Tibial artery (tissue), 4 donors: ENCODE measurements at regions not wholly inside any gene's neighbourhood (a gene's known extent, or its start where the extent isn't known, plus 50 kb on each side); places are given as distances from the start of the nearest gene placed in this dataset.
A peak's percentile ranks its signal among the peaks of the same experiment; 100 is the strongest.

Experiments
- DNase-seq, 2 donors: peaks; one replicate each; pipeline ENCODE4 v3.0.0-alpha.2; 2019
- H3K27ac ChIP-seq, 2 donors: fragments of 200-600 bp; sonication (generic) in 1 of 2; 1 replicate in 1 of 2; 2 replicates in 1 of 2; pipeline ENCODE4 v1.5.1; 2018 to 2019; ENCODE audit warnings: mild to moderate bottlenecking in 1 of 2
- H3K27me3 ChIP-seq, 2 donors: fragments of 200-600 bp; sonication (generic) in 1 of 2; one replicate each; pipeline versions ENCODE4 v1.5.1 to v1.6.0; 2016 to 2019
- H3K36me3 ChIP-seq, 3 donors: fragments of 200-600 bp; sonication (generic) in 2 of 3; one replicate each; pipeline ENCODE4 v1.5.1; 2016 to 2019; ENCODE audit warnings: mild to moderate bottlenecking in 2 of 3
- H3K4me1 ChIP-seq, 4 donors: fragments of 200-600 bp; sonication (generic) in 2 of 4; 1 replicate in 3 of 4; 2 replicates in 1 of 4; pipeline ENCODE4 v1.5.1; 2016 to 2019
- H3K4me3 ChIP-seq, 2 donors: fragments of 200-600 bp; sonication (generic) in 1 of 2; 1 replicate in 1 of 2; 2 replicates in 1 of 2; pipeline ENCODE4 v1.5.1; 2018 to 2019; ENCODE audit warnings: mild to moderate bottlenecking in 2 of 2
- H3K9me3 ChIP-seq, 3 donors: fragments of 200-600 bp; sonication (generic) in 1 of 3; one replicate each; pipeline ENCODE4 v1.5.1; 2016 to 2019
- CTCF ChIP-seq, 2 experiments: fragments of 200-600 bp in 1 of 2; fragments of 450-650 bp in 1 of 2; IDR thresholded peaks; one replicate each; pipeline ENCODE4 v1.5.1; 2017 to 2019; ENCODE audit warnings: antibody characterized with exemption in 2 of 2, mild to moderate bottlenecking in 1 of 2, moderate library complexity in 1 of 2
- intact Hi-C: fragments of 100-400 bp; cut with DNase I; formaldehyde crosslinking; loops from one replicate; pipeline ENCODE4 v1.15.0; 2023; ENCODE audit warnings: low total_unique reads

GRCh38 chr22:48894804-48895250 is 932.8 kb downstream of the BRD1 start:
- no peak for DNase-seq
- intact Hi-C loops: no loop called here
- Histone ChIP-seq H3K9me3 (peaks cover 0 to 4% (median 0%) of the 10 kb centered on the region in 3 donors), H3K4me1 (no peaks in the 10 kb centered on the region), H3K27ac (no peak overlapping the region), H3K27me3 (peaks cover 0 to 22% of the 10 kb centered on the region in 2 donors), H3K4me3 (no peak overlapping the region), H3K36me3 (no peaks in the 10 kb centered on the region)
- no peak for TF ChIP-seq CTCF (IDR thresholded peaks at IDR 0.05)

DNA sequence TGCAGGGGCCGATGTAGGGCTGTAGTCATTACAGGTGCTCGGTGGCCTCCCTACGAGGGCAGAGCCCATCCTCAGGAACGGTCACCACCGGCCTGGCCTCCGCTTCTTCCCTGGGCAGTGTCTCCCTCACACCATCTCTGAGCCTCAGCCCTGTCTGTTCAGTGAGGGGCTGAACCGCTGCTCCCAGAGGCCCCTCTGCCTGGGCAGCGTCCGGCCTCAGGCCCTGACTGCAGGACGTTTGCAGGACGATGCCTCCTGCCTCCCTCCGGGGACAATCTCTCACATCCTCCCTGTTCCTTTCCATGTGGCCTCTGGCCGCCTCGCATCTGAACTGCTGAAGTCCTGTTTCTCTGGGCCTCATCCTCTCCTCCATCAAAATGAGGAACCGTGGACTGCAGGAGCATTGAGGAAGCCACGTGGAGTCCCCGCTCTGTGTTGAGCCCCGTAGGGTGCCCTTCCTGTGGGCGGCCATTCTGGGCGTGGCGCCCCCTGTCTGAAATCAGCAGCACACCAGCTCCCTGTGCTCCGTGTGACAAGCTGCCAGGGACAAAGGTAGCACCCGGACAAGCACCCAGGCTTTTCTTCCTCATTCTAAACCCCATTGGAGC is 933.5 kb downstream of the BRD1 start:
- H3K4me1 ChIP-seq: no peaks in the 10 kb centered on the region
- DNase-seq: no peak
- no peaks in the 10 kb centered on the region for H3K36me3 ChIP-seq
- intact Hi-C loops: no loop called here
- H3K9me3 ChIP-seq: peaks cover 0 to 4% (median 0%) of the 10 kb centered on the region in 3 donors
- H3K27ac ChIP-seq: no peak overlapping the region
- H3K4me3 ChIP-seq: no peak overlapping the region
- peaks cover 0 to 22% of the 10 kb centered on the region in 2 donors for H3K27me3 ChIP-seq
- TF ChIP-seq CTCF (IDR thresholded peaks at IDR 0.05): no peak

- Histone ChIP-seq H3K9me3 (peaks cover 0 to 4% (median 0%) of the 10 kb centered on the region in 3 donors), H3K36me3 (no peaks in the 10 kb centered on the region), H3K4me3 (no peak overlapping the region), H3K27ac (no peak overlapping the region), H3K27me3 (peaks cover 0 to 17% of the 10 kb centered on the region in 2 donors), H3K4me1 (no peaks in the 10 kb centered on the region)
- DNase-seq: no peak
- intact Hi-C loops: no loop called here
- no peak for TF ChIP-seq CTCF (IDR thresholded peaks at IDR 0.05)
These were observed 934.2 kb downstream of the BRD1 start for GRCh38 chr22:48893288-48894063.

DNA sequence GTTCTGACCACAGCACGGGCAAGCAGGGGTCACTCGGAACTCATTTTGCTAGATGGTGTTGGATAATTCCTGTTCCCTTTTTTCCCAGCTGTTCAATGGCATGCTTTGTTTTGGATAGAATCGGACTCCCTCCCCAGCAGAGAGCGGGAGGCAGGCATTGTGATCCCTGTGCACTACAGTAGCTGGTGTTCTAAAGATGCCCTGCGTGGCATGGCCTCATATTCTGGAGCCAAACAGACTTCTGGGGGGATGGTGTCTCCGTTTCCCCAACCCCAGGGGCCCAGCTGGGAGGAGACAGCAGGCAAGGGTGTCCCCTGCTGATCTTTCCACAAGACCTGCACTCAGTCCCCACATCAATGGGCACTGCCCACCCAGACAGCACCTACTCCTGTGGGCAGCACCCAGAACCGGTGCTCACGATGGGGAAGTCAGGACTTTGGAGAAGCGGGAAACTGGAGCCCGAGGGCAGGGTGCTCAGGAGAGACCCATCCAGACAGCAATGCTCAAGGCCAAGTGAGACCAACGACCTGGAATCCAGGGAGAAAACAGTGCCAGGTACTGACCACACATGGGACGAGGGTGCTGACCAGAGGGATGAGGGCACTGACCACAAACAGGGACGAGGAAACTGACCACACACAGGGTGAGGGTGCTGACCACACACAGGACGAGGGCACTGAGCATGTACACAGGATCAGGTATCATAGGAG is 934.9 kb downstream of the BRD1 start:
- peak in 1 of 2 donors; percentile 57 for DNase-seq
- no peak for TF ChIP-seq CTCF (IDR thresholded peaks at IDR 0.05)
- Histone ChIP-seq H3K36me3 (no peaks in the 10 kb centered on the region), H3K27ac (no peak overlapping the region), H3K9me3 (peaks cover 0 to 4% (median 0%) of the 10 kb centered on the region in 3 donors), H3K4me3 (no peak overlapping the region), H3K4me1 (no peaks in the 10 kb centered on the region), H3K27me3 (peaks cover 0 to 15% of the 10 kb centered on the region in 2 donors)
- intact Hi-C loops: no loop called here

GRCh38 chr22:48891688-48892577 is 935.7 kb downstream of the BRD1 start:
- DNase-seq: no peak
- Histone ChIP-seq H3K27me3 (peaks cover 0 to 15% of the 10 kb centered on the region in 2 donors), H3K4me3 (no peak overlapping the region), H3K36me3 (no peaks in the 10 kb centered on the region), H3K9me3 (peaks cover 0 to 4% (median 0%) of the 10 kb centered on the region in 3 donors), H3K27ac (no peak overlapping the region), H3K4me1 (no peaks in the 10 kb centered on the region)
- no peak for TF ChIP-seq CTCF (IDR thresholded peaks at IDR 0.05)
- intact Hi-C loops: no loop called here
